ENCODE measurements at regions not wholly inside any gene's neighbourhood (a gene's known extent, or its start where the extent isn't known, plus 50 kb on each side); places are given as distances from the start of the nearest gene placed in this dataset.

- TF ChIP-seq CTCF (IDR thresholded peaks at IDR 0.05; ENCODE audit: insufficient read depth, low read length, poor library complexity, severe bottlenecking): no peak
- no peak for TF ChIP-seq EZH2phosphoT487 (conservative IDR thresholded peaks at IDR 0.05; ENCODE audit: low read length)
These were observed 586.8 kb downstream of the EDEM1 start for GRCh38 chr3:5774337-5774736.
